HUES48 (cell line): ENCODE measurements at regions not wholly inside any gene's neighbourhood (a gene's known extent, or its start where the extent isn't known, plus 50 kb on each side); places are given as distances from the start of the nearest gene placed in this dataset.

Experiments
- H3K27ac ChIP-seq: one replicate; pipeline ENCODE4 v1.7.0; 2013; ENCODE audit warnings: low read depth, low read length, inconsistent platforms
- H3K27me3 ChIP-seq: 2 replicates; pipeline ENCODE4 v1.6.1; 2013; ENCODE audit warnings: mild to moderate bottlenecking, low read length; ENCODE audit not compliant: control insufficient read depth, insufficient read depth
- H3K36me3 ChIP-seq: 2 replicates; pipeline ENCODE4 v1.6.1; 2013; ENCODE audit warnings: low read length; ENCODE audit not compliant: control insufficient read depth, insufficient read depth
- H3K4me1 ChIP-seq: 2 replicates; pipeline ENCODE4 v1.6.1; 2013; ENCODE audit warnings: mild to moderate bottlenecking, low read length; ENCODE audit not compliant: control insufficient read depth, insufficient read depth
- H3K4me3 ChIP-seq: 2 replicates; pipeline ENCODE4 v1.5.1; 2013; ENCODE audit warnings: mild to moderate bottlenecking, low read depth, low read length
- H3K9ac ChIP-seq: 2 replicates; pipeline ENCODE4 v1.6.1; 2013; ENCODE audit warnings: mild to moderate bottlenecking, low read depth, low read length, moderate library complexity
- H3K9me3 ChIP-seq: 2 replicates; pipeline ENCODE4 v1.6.1; 2013; ENCODE audit warnings: low read length; ENCODE audit not compliant: control insufficient read depth, insufficient read depth

- Histone ChIP-seq H3K27me3 (no peaks in the 10 kb centered on the region), H3K9ac (no peak overlapping the region), H3K9me3 (no peaks in the 10 kb centered on the region), H3K36me3 (no peaks in the 10 kb centered on the region), H3K27ac (no peak overlapping the region), H3K4me3 (no peak overlapping the region), H3K4me1 (peaks cover 8% of the 10 kb centered on the region; the same call in 1 of the 2 replicates)
These were observed 774.8 kb downstream of the VRK1 start for GRCh38 chr14:97571866-97572555.

- Histone ChIP-seq H3K9me3 (no peaks in the 10 kb centered on the region), H3K9ac (no peak overlapping the region), H3K27me3 (no peaks in the 10 kb centered on the region), H3K4me3 (no peak overlapping the region), H3K36me3 (no peaks in the 10 kb centered on the region), H3K27ac (no peak overlapping the region), H3K4me1 (peaks cover 8% of the 10 kb centered on the region; the same call in 1 of the 2 replicates)
These were observed 775.6 kb downstream of the VRK1 start for GRCh38 chr14:97572583-97573458.

DNA sequence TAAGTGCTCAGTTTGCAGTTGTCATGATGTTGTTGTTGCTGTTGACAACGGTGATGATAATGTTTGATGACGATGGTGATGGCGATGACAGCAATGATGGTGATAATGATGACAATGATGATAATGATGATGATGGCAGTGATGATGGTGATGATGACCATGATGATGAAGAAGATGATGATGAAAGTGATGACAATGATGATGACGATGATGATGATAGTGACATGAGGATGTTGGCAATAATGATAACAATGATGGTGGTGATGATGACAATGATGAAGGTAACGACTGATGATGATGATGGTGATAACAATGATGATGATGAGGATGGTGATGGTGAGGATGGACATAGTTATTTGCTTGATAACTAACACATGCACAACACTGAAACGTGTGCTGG, 778.5 kb downstream of the VRK1 start:
- Histone ChIP-seq H3K27me3 (no peaks in the 10 kb centered on the region), H3K4me3 (no peak overlapping the region), H3K27ac (no peak overlapping the region), H3K9me3 (no peaks in the 10 kb centered on the region), H3K4me1 (peaks cover 8% of the 10 kb centered on the region; the same call in 1 of the 2 replicates), H3K36me3 (no peaks in the 10 kb centered on the region), H3K9ac (no peak overlapping the region)

DNA sequence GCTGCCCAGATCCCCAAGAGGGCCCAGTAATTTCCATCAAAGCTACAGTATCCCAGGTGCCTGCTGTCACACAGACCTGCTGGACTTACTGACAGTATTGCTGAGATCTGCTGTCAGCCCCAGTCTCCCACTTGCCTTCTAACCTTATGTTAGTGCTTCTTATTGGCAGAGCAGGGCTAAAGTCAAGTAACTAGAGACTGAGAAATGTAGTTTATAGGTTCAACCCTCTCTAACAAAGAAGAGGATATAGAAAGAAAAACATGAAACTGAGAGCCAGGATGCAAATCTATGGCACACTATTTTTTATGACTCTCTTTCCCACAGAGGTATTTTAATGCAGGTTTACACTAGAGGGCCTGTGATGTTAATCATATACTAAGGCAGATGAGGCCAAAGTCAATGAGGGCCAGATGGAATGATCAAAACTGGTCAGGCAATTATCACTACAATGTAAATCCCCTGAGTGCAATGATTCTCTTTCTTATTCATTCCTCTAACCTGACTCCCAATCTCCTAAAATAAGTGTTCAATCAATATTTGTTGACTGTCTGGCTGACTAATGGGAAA, 781.9 kb downstream of the VRK1 start:
- Histone ChIP-seq H3K9me3 (no peaks in the 10 kb centered on the region), H3K9ac (no peak overlapping the region), H3K4me3 (no peak overlapping the region), H3K36me3 (no peaks in the 10 kb centered on the region), H3K27me3 (no peaks in the 10 kb centered on the region), H3K27ac (no peak overlapping the region), H3K4me1 (no peaks in the 10 kb centered on the region; the same call in 1 of the 2 replicates)

- no peaks in the 10 kb centered on the region for H3K27me3 ChIP-seq
- H3K4me3 ChIP-seq: no peak overlapping the region
- H3K27ac ChIP-seq: no peak overlapping the region
- H3K9me3 ChIP-seq: no peaks in the 10 kb centered on the region
- no peaks in the 10 kb centered on the region; the same call in 1 of the 2 replicates for H3K4me1 ChIP-seq
- no peak overlapping the region for H3K9ac ChIP-seq
- H3K36me3 ChIP-seq: no peaks in the 10 kb centered on the region
These were observed 783.8 kb downstream of the VRK1 start for GRCh38 chr14:97581016-97581415.

DNA sequence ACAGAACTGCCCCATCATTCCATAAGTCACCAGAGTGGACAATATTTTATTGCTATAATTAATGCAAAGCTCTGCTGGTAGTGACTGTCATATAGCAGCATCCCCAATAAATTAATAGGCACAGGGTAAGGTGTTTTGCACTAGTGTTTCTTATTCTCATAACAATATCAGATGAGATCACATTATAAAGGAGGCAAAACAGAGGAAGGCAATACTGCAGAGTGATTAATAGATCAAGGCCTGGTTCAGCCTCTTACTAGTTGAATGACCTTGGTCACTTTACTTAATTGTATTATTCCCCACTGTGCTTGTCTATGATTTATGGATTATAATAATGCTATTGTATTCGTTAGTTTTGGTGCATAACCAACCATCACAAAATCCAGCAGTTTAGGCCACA, 784.8 kb downstream of the VRK1 start:
- H3K4me3 ChIP-seq: no peak overlapping the region
- no peaks in the 10 kb centered on the region for H3K36me3 ChIP-seq
- H3K4me1 ChIP-seq: no peaks in the 10 kb centered on the region; the same call in 1 of the 2 replicates
- H3K27me3 ChIP-seq: no peaks in the 10 kb centered on the region
- no peaks in the 10 kb centered on the region for H3K9me3 ChIP-seq
- no peak overlapping the region for H3K9ac ChIP-seq
- no peak overlapping the region for H3K27ac ChIP-seq

DNA sequence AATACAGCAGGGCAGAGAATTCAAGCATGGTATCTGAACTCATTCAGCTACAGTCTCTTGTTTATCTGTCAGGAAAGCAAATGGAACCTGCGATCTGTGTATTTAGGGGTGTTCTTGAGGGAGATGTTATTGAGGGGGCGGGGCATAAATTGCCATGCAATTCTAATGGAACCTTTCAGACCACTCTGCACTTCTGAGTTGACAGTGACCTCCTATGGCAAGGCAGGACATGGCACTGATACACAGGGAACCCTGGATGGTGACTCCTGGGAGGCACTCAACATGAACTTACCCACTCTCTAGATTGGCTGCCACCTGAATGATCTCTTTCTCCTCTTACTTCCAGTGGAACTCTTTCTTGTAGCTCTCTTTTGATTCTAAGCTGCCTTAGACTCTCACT, 787.3 kb downstream of the VRK1 start:
- Histone ChIP-seq H3K27ac (no peak overlapping the region), H3K9me3 (no peaks in the 10 kb centered on the region), H3K27me3 (no peaks in the 10 kb centered on the region), H3K9ac (no peak overlapping the region), H3K4me1 (no peaks in the 10 kb centered on the region; the same call in 1 of the 2 replicates), H3K36me3 (no peaks in the 10 kb centered on the region), H3K4me3 (no peak overlapping the region)

GRCh38 chr14:97592341-97592980, 795.3 kb downstream of the VRK1 start:
- no peak overlapping the region for H3K4me3 ChIP-seq
- no peak overlapping the region for H3K9ac ChIP-seq
- H3K36me3 ChIP-seq: no peaks in the 10 kb centered on the region
- no peak overlapping the region for H3K27ac ChIP-seq
- H3K27me3 ChIP-seq: no peaks in the 10 kb centered on the region
- H3K9me3 ChIP-seq: no peaks in the 10 kb centered on the region
- no peaks in the 10 kb centered on the region for H3K4me1 ChIP-seq

- H3K9ac ChIP-seq: no peak overlapping the region
- no peaks in the 10 kb centered on the region for H3K4me1 ChIP-seq
- H3K36me3 ChIP-seq: no peaks in the 10 kb centered on the region
- no peaks in the 10 kb centered on the region for H3K9me3 ChIP-seq
- no peak overlapping the region for H3K27ac ChIP-seq
- H3K4me3 ChIP-seq: no peak overlapping the region
- H3K27me3 ChIP-seq: no peaks in the 10 kb centered on the region
These were observed 797.1 kb downstream of the VRK1 start for GRCh38 chr14:97594306-97594705.

- H3K9ac ChIP-seq: no peak overlapping the region
- H3K27ac ChIP-seq: no peak overlapping the region
- H3K27me3 ChIP-seq: no peaks in the 10 kb centered on the region
- H3K9me3 ChIP-seq: no peaks in the 10 kb centered on the region
- no peak overlapping the region for H3K4me3 ChIP-seq
- H3K4me1 ChIP-seq: no peaks in the 10 kb centered on the region
- H3K36me3 ChIP-seq: no peaks in the 10 kb centered on the region
These were observed 805.4 kb downstream of the VRK1 start for GRCh38 chr14:97602438-97603117.
